HepG2 (cell line): ENCODE measurements at regions not wholly inside any gene's neighbourhood (a gene's known extent, or its start where the extent isn't known, plus 50 kb on each side); places are given as distances from the start of the nearest gene placed in this dataset.
"Not testable (repeated sequence)": the region's sequence is repeated elsewhere in the genome, so short reads cannot be mapped to it uniquely, and the experiment has no call there.

Experiments used
- ATAC-seq: fragments of 200-7000 bp; cut with Tn5 transposase; 3 replicates; pipeline ENCODE4 v1.9.1; 2020; ENCODE audit warnings: mild to moderate bottlenecking, moderate library complexity
- BruUV-seq: library from RNA; stranded (reverse); fragments of 400-500 nt; replicated peaks from 2 replicates; lab custom pipeline; 2021; lab: Mats Ljungman, UMichigan
- CTCF ChIA-PET: fragments of 300-600 bp; formaldehyde crosslinking; extraction: SDS; loops from one replicate; lab custom pipeline; 2021; ENCODE audit warnings: low total read pairs, inconsistent platforms, low intra/inter-chr PET ratio; lab: Yijun Ruan, JAX
- POLR2A ChIA-PET: fragments of 350-600 bp; sonication (Branson Sonifier 250); formaldehyde crosslinking; loops from one replicate; lab custom pipeline; 2020; ENCODE audit warnings: antibody characterized with exemption, inconsistent platforms; lab: Yijun Ruan, JAX
- DNase-seq: peaks from one replicate; pipeline ENCODE4 v3.0.0-alpha.2; 2015; ENCODE audit warnings: low spot score
- FAIRE-seq: peaks from 3 replicates; lab custom pipeline; 2011; peaks lifted over from hg19 to GRCh38; lab: Jason Lieb, UNC
- H2AFZ ChIP-seq: one replicate; pipeline ENCODE4 v1.6.1; 2011; ENCODE audit warnings: low read length, inconsistent platforms
- H3K27ac ChIP-seq: fragments of 300-600 bp; 3 replicates; pipeline ENCODE4 v1.8.0; 2011; ENCODE audit warnings: mixed run types, mild to moderate bottlenecking, mixed read lengths, low read length, inconsistent platforms; ENCODE audit not compliant: insufficient read depth; ENCODE audit errors: extremely low read length
- H3K27me3 ChIP-seq, 2 experiments: fragments of 200-600 bp in 1 of 2; 2 replicates in 1 of 2; 3 replicates in 1 of 2; pipeline versions ENCODE4 v1.6.0 to v1.8.0; 2011; ENCODE audit warnings: low read length in 2 of 2, mild to moderate bottlenecking in 2 of 2, moderate library complexity in 2 of 2, inconsistent platforms in 1 of 2; ENCODE audit not compliant: insufficient read depth in 2 of 2, control insufficient read depth in 1 of 2
- H3K36me3 ChIP-seq, 2 experiments: fragments of 200-600 bp in 1 of 2; replicated peaks in 1 of 2; 2 replicates in 1 of 2; 3 replicates in 1 of 2; pipeline versions ENCODE4 v1.5.1 to v1.8.0; 2011; ENCODE audit warnings: low read length in 2 of 2, inconsistent platforms in 1 of 2; ENCODE audit not compliant: insufficient read depth in 2 of 2, control insufficient read depth in 1 of 2
- H3K4me1 ChIP-seq: 2 replicates; pipeline ENCODE4 v1.5.1; 2012; ENCODE audit warnings: low read length, inconsistent platforms; ENCODE audit not compliant: insufficient read depth
- H3K4me2 ChIP-seq: 2 replicates; pipeline ENCODE4 v1.6.0; 2011; ENCODE audit warnings: low read depth, low read length, inconsistent platforms
- H3K4me3 ChIP-seq, 3 experiments: fragments of 200-600 bp in 1 of 3; sonication (generic), shearing (Covaris generic) in 1 of 3; replicated peaks in 1 of 3; 2 replicates each; pipeline ENCODE4 v1.5.1; 2011 to 2016; ENCODE audit warnings: low read length in 3 of 3, inconsistent platforms in 2 of 3, low read depth in 2 of 3, mild to moderate bottlenecking in 2 of 3, control low read depth in 1 of 3, mixed read lengths in 1 of 3; ENCODE audit not compliant: insufficient read depth in 1 of 3
- H3K79me2 ChIP-seq: one replicate; pipeline ENCODE4 v1.6.1; 2011; ENCODE audit warnings: low read length, inconsistent platforms; ENCODE audit not compliant: insufficient read depth
- H3K9ac ChIP-seq: 2 replicates; pipeline ENCODE4 v1.6.0; 2011; ENCODE audit warnings: mild to moderate bottlenecking, low read depth, low read length, inconsistent platforms; ENCODE audit not compliant: insufficient read depth
- H3K9me3 ChIP-seq: 2 replicates; pipeline ENCODE4 v1.5.1; 2012; ENCODE audit warnings: mild to moderate bottlenecking, low read length
- H4K20me1 ChIP-seq: 2 replicates; pipeline ENCODE4 v1.6.0; 2011; ENCODE audit warnings: inconsistent platforms, mild to moderate bottlenecking, low read length, moderate library complexity; ENCODE audit not compliant: insufficient read depth
- CREM ChIP-seq, 2 experiments: sonication (generic) in 1 of 2; formaldehyde crosslinking in 1 of 2; IDR thresholded peaks; 2 replicates each; pipeline versions ENCODE4 v1.4.0 to v1.6.1; 2016 to 2020; ENCODE audit warnings: antibody characterized with exemption in 1 of 2, mild to moderate bottlenecking in 1 of 2, missing genetic modification reagents in 1 of 2
- FOXP1 ChIP-seq, 2 experiments: fragments of 450-650 bp in 1 of 2; IDR thresholded peaks; 2 replicates each; pipeline ENCODE4 v1.6.1; 2017 to 2018; ENCODE audit warnings: antibody characterized with exemption in 1 of 2
- GATAD1 ChIP-seq: IDR thresholded peaks from 2 replicates; pipeline ENCODE4 v1.6.1; 2016; ENCODE audit warnings: missing genetic modification reagents, missing compliant biosample characterization
- PLRG1 ChIP-seq: fragments of 450-650 bp; conservative IDR thresholded peaks from 2 replicates; pipeline ENCODE4 v1.6.1; 2016
- SMAD9 ChIP-seq: sonication (generic); formaldehyde crosslinking; IDR thresholded peaks from 2 replicates; pipeline ENCODE4 v1.5.1; 2020; ENCODE audit warnings: mild to moderate bottlenecking, missing genetic modification reagents
- TBX2 ChIP-seq: sonication (generic); formaldehyde crosslinking; IDR thresholded peaks from 2 replicates; pipeline ENCODE4 v1.5.0; 2020; ENCODE audit warnings: missing genetic modification reagents, mild to moderate bottlenecking, borderline replicate concordance
- XRCC5 ChIP-seq: fragments of 200-400 bp; formaldehyde crosslinking; optimal IDR thresholded peaks from 2 replicates; pipeline ENCODE3; 2017; ENCODE audit warnings: mild to moderate bottlenecking, low read length
- ZBTB3 ChIP-seq: sonication (generic); formaldehyde crosslinking; IDR thresholded peaks from 2 replicates; pipeline ENCODE4 v1.4.0; 2020; ENCODE audit warnings: low read depth, mild to moderate bottlenecking, moderate library complexity, missing genetic modification reagents, borderline replicate concordance
- ZFAT ChIP-seq: sonication (generic); formaldehyde crosslinking; conservative IDR thresholded peaks from 2 replicates; pipeline ENCODE4 v1.8.1; 2023; ENCODE audit warnings: missing genetic modification reagents, inconsistent platforms
- ZNF260 ChIP-seq: sonication (generic); formaldehyde crosslinking; IDR thresholded peaks from 2 replicates; pipeline ENCODE4 v1.4.0; 2020; ENCODE audit warnings: missing genetic modification reagents, low read depth, mild to moderate bottlenecking, borderline replicate concordance
- ZNF430 ChIP-seq: sonication (generic); formaldehyde crosslinking; IDR thresholded peaks from 2 replicates; pipeline ENCODE4 v1.9.0; 2021; ENCODE audit warnings: mild to moderate bottlenecking, missing genetic modification reagents
- WGBS: methylation state at CpG from one replicate; pipeline ENCODE4 v1.1.6; 2017; ENCODE audit warnings: low lambda C conversion rate; 5-methylcytosine and 5-hydroxymethylcytosine counted together
- in situ Hi-C: cut with HindIII; loops from 2 replicates; pipeline ENCODE4 v1.10.0; 2017; ENCODE audit warnings: low pct_unique_long_range_greater_than_20kb; ENCODE audit not compliant: extremely low pct_ligation_motif_present
- intact Hi-C: fragments of 100-400 bp; cut with micrococcal nuclease; formaldehyde crosslinking; loops from one replicate; pipeline ENCODE4 v1.10.0; 2022; ENCODE audit not compliant: unreplicated experiment
- TF ChIP-seq, protein P1 (sequence below): sonication (generic); formaldehyde crosslinking; IDR thresholded peaks from 2 replicates; pipeline ENCODE4 v1.5.1; 2020; ENCODE audit warnings: missing genetic modification reagents, mild to moderate bottlenecking, borderline replicate concordance
- TF ChIP-seq, protein P2 (sequence below): sonication (generic); formaldehyde crosslinking; IDR thresholded peaks from 2 replicates; pipeline ENCODE4 v1.5.0; 2020; ENCODE audit warnings: mild to moderate bottlenecking, missing genetic modification reagents, moderate library complexity

GRCh38 chrX:42157923-42158322 is 234.6 kb upstream of the CASK start:
- in situ Hi-C loops, H2AFZ ChIP-seq, H3K4me2 ChIP-seq, H3K27me3 ChIP-seq, FAIRE-seq, CTCF ChIA-PET, BruUV-seq, POLR2A ChIA-PET, H3K36me3 ChIP-seq, H3K9me3 ChIP-seq, ATAC-seq, intact Hi-C loops, H3K79me2 ChIP-seq, H4K20me1 ChIP-seq, H3K27ac ChIP-seq, DNase-seq, H3K9ac ChIP-seq, H3K4me1 ChIP-seq, H3K4me3 ChIP-seq: not testable (repeated sequence)
- 50% methylated on average over 2 of the region's 2 CpGs for WGBS

DNA sequence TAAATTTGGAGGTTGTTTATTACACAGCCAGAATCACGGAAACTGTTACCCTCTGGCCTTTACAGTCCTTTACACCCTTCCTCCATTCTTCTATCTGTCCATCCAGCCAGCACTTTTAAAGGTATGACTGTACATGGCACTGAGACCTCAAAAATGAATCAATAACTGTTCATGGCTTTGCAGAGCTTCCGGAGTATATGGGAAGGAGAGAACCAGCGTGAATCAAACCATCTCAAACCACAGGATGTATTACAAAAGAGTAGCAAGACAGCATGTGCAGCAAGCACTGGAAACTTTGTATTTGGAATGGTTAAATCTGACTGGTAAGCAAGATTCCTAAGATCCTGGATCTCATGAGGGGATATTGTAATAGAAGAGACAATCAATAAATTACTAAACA is 228.5 kb upstream of the CASK start:
- H3K4me1 ChIP-seq, result no peaks in the 10 kb centered on the region
- ChIA-PET CTCF (no interaction called here), POLR2A (no interaction called here)
- TF ChIP-seq GATAD1 (CRISPR knock-in tag), result no peak
- TF ChIP-seq, protein P1, sequence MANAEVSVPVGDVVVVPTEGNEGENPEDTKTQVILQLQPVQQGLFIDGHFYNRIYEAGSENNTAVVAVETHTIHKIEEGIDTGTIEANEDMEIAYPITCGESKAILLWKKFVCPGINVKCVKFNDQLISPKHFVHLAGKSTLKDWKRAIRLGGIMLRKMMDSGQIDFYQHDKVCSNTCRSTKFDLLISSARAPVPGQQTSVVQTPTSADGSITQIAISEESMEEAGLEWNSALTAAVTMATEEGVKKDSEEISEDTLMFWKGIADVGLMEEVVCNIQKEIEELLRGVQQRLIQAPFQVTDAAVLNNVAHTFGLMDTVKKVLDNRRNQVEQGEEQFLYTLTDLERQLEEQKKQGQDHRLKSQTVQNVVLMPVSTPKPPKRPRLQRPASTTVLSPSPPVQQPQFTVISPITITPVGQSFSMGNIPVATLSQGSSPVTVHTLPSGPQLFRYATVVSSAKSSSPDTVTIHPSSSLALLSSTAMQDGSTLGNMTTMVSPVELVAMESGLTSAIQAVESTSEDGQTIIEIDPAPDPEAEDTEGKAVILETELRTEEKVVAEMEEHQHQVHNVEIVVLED (CRISPR knock-in tag), result no peak
- no peak for TF ChIP-seq ZFAT (CRISPR knock-in tag)
- no peak for TF ChIP-seq ZNF260 (CRISPR knock-in tag)
- TF ChIP-seq XRCC5, result no peak
- TF ChIP-seq ZBTB3 (CRISPR knock-in tag), result no peak
- TF ChIP-seq, protein P2, sequence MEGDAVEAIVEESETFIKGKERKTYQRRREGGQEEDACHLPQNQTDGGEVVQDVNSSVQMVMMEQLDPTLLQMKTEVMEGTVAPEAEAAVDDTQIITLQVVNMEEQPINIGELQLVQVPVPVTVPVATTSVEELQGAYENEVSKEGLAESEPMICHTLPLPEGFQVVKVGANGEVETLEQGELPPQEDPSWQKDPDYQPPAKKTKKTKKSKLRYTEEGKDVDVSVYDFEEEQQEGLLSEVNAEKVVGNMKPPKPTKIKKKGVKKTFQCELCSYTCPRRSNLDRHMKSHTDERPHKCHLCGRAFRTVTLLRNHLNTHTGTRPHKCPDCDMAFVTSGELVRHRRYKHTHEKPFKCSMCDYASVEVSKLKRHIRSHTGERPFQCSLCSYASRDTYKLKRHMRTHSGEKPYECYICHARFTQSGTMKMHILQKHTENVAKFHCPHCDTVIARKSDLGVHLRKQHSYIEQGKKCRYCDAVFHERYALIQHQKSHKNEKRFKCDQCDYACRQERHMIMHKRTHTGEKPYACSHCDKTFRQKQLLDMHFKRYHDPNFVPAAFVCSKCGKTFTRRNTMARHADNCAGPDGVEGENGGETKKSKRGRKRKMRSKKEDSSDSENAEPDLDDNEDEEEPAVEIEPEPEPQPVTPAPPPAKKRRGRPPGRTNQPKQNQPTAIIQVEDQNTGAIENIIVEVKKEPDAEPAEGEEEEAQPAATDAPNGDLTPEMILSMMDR, result no peak
- TF ChIP-seq SMAD9 (CRISPR knock-in tag), result no peak
- TF ChIP-seq CREM (IDR thresholded peaks at IDR 0.05), result no peak
- TF ChIP-seq CREM (CRISPR knock-in tag; IDR thresholded peaks at IDR 0.05), result no peak
- no peak for TF ChIP-seq PLRG1
- TF ChIP-seq TBX2 (CRISPR knock-in tag), result no peak
- no peak for TF ChIP-seq ZNF430 (CRISPR knock-in tag)
- no peak for TF ChIP-seq FOXP1 (IDR thresholded peaks at IDR 0.05)
- no peak for TF ChIP-seq FOXP1 (CRISPR knock-in tag; IDR thresholded peaks at IDR 0.05)
- 33% methylated on average over 3 of the region's 3 CpGs for WGBS
- no peak for DNase-seq
- FAIRE-seq, result no peak
- intact Hi-C loops, result no loop called here
- H3K36me3 ChIP-seq, result no peaks in the 10 kb centered on the region
- no peak overlapping the region for H3K4me3 ChIP-seq
- H3K9me3 ChIP-seq, result no peaks in the 10 kb centered on the region
- no peak overlapping the region for H2AFZ ChIP-seq
- in situ Hi-C loops, result no loop called here
- ATAC-seq, result no peak
- no TSS peak for BruUV-seq
- no peaks in the 10 kb centered on the region for H3K79me2 ChIP-seq
- no peaks in the 10 kb centered on the region for H3K27me3 ChIP-seq
- H3K9ac ChIP-seq, result no peak overlapping the region
- no peak overlapping the region for H3K27ac ChIP-seq
- H4K20me1 ChIP-seq, result no peaks in the 10 kb centered on the region
- H3K4me2 ChIP-seq, result no peak overlapping the region
